Stomach smooth muscle (tissue), 2 donors: ENCODE measurements at regions not wholly inside any gene's neighbourhood (a gene's known extent, or its start where the extent isn't known, plus 50 kb on each side); places are given as distances from the start of the nearest gene placed in this dataset.

Source experiments
- H3K27ac ChIP-seq: one replicate; pipeline ENCODE4 v1.7.0; 2013; ENCODE audit warnings: mild to moderate bottlenecking, low read length, inconsistent platforms
- H3K27me3 ChIP-seq, 2 donors: one replicate each; pipeline ENCODE4 v1.7.0; 2013; ENCODE audit warnings: low read length in 2 of 2; ENCODE audit not compliant: insufficient read depth in 2 of 2, control insufficient read depth in 1 of 2
- H3K36me3 ChIP-seq, 2 donors: one replicate each; pipeline ENCODE4 v1.7.0; 2013; ENCODE audit warnings: low read length in 2 of 2; ENCODE audit not compliant: control insufficient read depth in 2 of 2, insufficient read depth in 2 of 2
- H3K4me1 ChIP-seq: one replicate; pipeline ENCODE4 v1.7.0; 2013; ENCODE audit warnings: low read length; ENCODE audit not compliant: control insufficient read depth, insufficient read depth
- H3K4me3 ChIP-seq, 2 donors: one replicate each; pipeline ENCODE4 v1.7.0; 2013; ENCODE audit warnings: low read length in 2 of 2
- H3K9ac ChIP-seq, 2 donors: one replicate each; pipeline ENCODE4 v1.7.0; 2013; ENCODE audit warnings: low read length in 2 of 2, mild to moderate bottlenecking in 1 of 2
- H3K9me3 ChIP-seq, 2 donors: one replicate each; pipeline ENCODE4 v1.7.0; 2013; ENCODE audit warnings: low read length in 2 of 2; ENCODE audit not compliant: control insufficient read depth in 2 of 2
- donor health status: healthy.
- donor health status: Pancreatic carcinoma.

DNA sequence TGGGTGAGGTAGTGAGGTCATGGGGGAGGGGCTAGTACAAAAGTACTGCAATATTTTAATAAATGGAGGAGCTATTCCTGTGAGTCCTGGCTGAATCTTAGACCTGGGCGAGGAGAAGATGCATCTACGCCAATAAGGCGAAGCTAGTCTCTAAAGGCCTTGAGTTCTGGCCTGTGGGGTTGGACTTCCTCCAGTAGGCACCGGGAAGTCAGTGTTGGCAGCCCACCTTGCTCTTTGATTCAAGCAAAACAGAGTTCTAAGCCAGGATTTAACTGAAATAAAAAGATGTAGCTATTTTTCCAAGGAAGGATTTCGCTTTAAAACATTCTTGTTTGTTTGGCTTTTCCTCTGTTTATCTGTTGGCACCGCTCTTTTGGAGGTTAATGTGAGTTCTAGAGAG is 244.6 kb downstream of the KIF4B start:
- H3K9ac ChIP-seq = no peak overlapping the region
- H3K27ac ChIP-seq = no peak overlapping the region
- no peaks in the 10 kb centered on the region for H3K27me3 ChIP-seq
- no peaks in the 10 kb centered on the region for H3K4me1 ChIP-seq
- no peak overlapping the region for H3K4me3 ChIP-seq
- H3K9me3 ChIP-seq = no peaks in the 10 kb centered on the region
- no peaks in the 10 kb centered on the region for H3K36me3 ChIP-seq

DNA sequence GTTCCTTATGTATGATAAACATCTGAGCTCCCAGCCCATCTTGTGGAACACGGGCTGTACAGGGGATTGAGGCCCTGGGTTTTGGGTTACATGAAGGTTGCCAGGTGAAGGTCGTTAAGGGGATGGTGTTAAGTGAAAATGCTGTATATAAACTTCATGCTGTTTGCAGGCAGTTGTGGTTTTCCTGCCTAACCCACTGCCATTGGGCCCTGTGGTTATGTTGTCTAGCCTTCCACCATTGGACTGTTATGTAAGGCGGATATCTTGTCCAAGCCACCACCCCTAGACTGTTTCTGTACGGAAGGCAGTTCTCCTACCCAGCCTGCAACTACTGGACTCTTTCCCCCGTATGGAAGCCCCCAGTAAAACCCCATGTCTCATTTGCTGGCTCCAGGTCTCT is 246.1 kb downstream of the KIF4B start:
- Histone ChIP-seq H3K27me3 (no peaks in the 10 kb centered on the region), H3K9me3 (no peaks in the 10 kb centered on the region), H3K9ac (no peak overlapping the region), H3K27ac (no peak overlapping the region), H3K4me1 (no peaks in the 10 kb centered on the region), H3K36me3 (no peaks in the 10 kb centered on the region), H3K4me3 (no peak overlapping the region)

DNA sequence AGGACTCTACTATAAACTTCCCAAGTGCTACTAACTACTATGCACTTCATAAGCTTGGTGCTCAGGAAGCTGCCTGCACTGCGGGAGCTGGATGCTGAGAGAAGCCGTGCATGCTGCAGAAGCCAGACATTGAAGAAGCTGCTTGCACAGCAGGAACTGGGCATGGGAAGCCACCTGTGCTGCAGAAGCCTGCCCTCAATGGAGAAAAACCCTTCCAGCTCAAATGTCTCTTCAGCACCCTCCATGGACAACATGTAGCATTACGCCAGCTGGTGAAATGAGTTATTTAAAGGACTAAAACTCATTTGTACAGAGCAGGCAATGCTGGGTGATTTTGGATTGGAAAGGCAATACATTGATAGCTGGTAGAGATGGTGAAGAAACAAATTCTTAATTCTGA is 247.2 kb downstream of the KIF4B start:
- Histone ChIP-seq H3K9ac (no peak overlapping the region), H3K27me3 (no peaks in the 10 kb centered on the region), H3K9me3 (no peaks in the 10 kb centered on the region), H3K4me1 (no peaks in the 10 kb centered on the region), H3K4me3 (no peak overlapping the region), H3K27ac (no peak overlapping the region), H3K36me3 (no peaks in the 10 kb centered on the region)

DNA sequence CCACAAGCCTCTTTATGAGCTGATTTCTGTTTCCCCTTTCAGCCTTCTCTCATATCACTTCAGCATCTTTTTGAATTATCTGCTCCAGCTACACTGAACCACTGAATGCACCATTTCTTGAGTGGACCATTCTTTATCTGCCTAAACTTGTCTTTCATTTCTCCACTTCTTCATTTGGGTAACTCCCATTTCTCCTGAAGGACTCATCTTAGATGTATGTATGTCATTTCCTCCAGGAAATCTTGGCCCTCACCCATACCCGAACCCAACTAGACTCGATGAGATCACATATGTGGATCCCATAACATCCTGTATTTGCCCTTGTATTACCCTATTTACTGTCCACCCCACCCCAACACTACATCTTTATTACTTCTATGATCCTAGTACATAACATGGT is 249.8 kb downstream of the KIF4B start:
- Histone ChIP-seq H3K9me3 (no peaks in the 10 kb centered on the region), H3K4me1 (no peaks in the 10 kb centered on the region), H3K9ac (no peak overlapping the region), H3K27me3 (no peaks in the 10 kb centered on the region), H3K36me3 (no peaks in the 10 kb centered on the region), H3K4me3 (no peak overlapping the region), H3K27ac (no peak overlapping the region)

DNA sequence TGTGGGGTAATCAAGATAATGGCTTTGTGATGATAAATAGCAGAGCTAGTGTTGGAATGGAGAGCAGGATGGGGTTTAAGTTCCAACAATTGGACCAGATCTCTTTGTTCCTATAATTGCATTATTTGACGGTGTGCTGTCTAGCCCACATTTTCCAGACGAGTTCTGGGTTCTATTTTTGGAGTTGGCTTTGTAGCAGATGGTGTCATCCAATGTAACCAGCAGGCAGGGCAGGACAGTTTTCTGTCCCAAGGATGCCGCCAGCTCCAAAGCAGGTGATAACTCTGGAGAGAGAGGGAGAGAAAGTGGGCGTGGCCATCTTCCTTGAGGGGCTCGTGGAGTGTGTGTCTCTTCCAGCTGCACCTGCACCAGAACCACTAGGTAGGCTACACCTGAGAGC is 251.3 kb downstream of the KIF4B start:
- H3K9me3 ChIP-seq = no peaks in the 10 kb centered on the region
- H3K36me3 ChIP-seq = no peaks in the 10 kb centered on the region
- no peak overlapping the region for H3K9ac ChIP-seq
- no peak overlapping the region for H3K4me3 ChIP-seq
- no peaks in the 10 kb centered on the region for H3K27me3 ChIP-seq
- H3K4me1 ChIP-seq = no peaks in the 10 kb centered on the region
- H3K27ac ChIP-seq = no peak overlapping the region

DNA sequence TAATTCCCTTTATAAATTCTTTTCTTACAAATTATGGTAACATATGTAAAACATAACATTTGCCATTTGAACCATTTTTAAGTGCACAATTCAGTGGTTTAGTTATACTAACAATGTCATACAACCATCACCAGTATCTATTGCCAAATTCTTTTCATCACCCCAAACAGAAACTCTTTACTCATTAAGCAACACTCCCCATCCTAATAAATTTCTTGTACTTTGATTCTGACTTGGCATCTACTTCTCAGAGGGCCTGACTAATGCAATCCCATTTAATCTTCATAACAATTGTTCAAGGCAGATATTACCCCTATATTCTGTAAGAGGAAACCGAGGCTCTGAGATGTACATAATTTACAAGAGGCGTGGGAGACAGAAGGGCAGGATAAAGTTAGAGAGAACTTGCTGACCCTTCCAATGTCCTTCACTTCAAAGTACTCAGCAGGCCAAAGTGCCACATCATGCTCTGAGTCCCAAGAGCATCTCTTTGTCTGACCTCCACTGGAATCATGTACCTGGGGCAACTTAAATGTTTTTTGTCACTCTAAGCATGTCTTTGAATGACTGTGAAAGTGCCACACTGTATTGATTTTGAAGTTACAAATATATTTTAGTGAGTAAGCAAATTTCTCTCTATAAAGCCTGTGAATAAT is 255.3 kb downstream of the KIF4B start:
- H3K9ac ChIP-seq = no peak overlapping the region
- H3K27me3 ChIP-seq = no peaks in the 10 kb centered on the region
- H3K4me1 ChIP-seq = no peaks in the 10 kb centered on the region
- H3K9me3 ChIP-seq = no peaks in the 10 kb centered on the region
- H3K27ac ChIP-seq = no peak overlapping the region
- H3K4me3 ChIP-seq = no peak overlapping the region
- H3K36me3 ChIP-seq = no peaks in the 10 kb centered on the region

DNA sequence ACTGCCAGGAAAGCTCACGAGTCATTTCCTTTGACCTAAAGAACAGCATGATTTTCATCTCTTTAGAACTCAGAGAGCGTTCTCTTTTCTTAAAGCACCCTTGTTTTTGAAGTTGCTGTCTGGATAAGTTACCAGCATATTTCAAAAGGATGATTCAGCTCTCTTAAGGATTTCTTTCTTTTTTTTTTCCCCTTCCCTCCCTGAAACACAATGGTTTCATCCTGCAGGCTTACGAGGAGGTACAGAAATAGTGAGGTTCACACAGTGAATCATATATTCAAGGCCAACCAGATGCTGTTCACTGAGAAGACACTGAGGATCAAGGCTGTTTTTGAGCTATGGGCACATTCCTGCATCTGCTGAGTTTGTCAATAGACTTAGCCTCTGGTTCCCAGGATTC is 257.2 kb downstream of the KIF4B start:
- no peak overlapping the region for H3K4me3 ChIP-seq
- no peaks in the 10 kb centered on the region for H3K36me3 ChIP-seq
- no peaks in the 10 kb centered on the region for H3K4me1 ChIP-seq
- no peak overlapping the region for H3K27ac ChIP-seq
- H3K27me3 ChIP-seq = no peaks in the 10 kb centered on the region
- H3K9ac ChIP-seq = no peak overlapping the region
- H3K9me3 ChIP-seq = no peaks in the 10 kb centered on the region

DNA sequence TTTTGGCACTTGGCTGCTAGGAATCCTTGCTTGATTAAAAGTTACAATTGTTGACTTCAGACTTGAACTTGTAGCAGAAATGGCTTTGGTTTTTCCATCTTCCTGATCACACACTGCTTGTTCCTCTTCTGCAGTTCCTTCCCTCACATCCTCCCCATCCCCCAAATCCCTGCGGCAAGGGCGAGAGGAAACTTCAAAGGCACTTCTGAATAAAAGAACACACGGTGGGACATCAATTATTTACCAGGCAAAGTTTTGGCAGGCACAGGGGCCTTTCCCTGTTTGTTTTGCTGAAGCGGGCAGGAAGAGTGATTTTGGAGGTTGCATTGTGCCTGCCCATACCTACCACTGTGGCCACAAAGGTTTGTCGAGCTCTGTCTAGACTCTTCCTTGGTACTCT is 260.9 kb downstream of the KIF4B start:
- no peaks in the 10 kb centered on the region for H3K4me1 ChIP-seq
- peaks cover 0 to 3% of the 10 kb centered on the region in 2 donors for H3K9me3 ChIP-seq
- H3K27ac ChIP-seq = no peak overlapping the region
- no peaks in the 10 kb centered on the region for H3K36me3 ChIP-seq
- H3K27me3 ChIP-seq = no peaks in the 10 kb centered on the region
- no peak overlapping the region for H3K4me3 ChIP-seq
- H3K9ac ChIP-seq = no peak overlapping the region

DNA sequence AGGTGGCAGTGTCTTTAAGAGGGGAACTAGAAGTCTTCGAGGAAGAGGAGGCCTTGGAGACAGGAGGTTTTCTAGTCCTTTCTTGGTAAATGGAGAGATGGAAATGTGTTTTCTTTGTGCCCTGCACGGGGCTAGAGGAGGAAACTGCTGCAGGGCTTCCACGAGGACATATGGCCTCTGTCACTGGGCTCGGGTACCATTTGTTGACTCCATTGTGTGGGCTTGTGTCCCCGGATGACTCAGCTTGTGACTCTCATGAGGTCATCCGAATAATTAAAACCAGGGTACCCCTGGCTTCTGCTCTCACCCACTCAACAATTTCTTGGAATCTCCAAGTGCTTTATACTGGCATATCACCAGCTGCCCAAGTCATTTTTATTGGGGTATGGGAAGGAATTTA is 261.7 kb downstream of the KIF4B start:
- no peaks in the 10 kb centered on the region for H3K36me3 ChIP-seq
- H3K4me3 ChIP-seq = no peak overlapping the region
- H3K9me3 ChIP-seq = peaks cover 0 to 3% of the 10 kb centered on the region in 2 donors
- H3K4me1 ChIP-seq = no peaks in the 10 kb centered on the region
- no peak overlapping the region for H3K9ac ChIP-seq
- H3K27ac ChIP-seq = no peak overlapping the region
- H3K27me3 ChIP-seq = no peaks in the 10 kb centered on the region

DNA sequence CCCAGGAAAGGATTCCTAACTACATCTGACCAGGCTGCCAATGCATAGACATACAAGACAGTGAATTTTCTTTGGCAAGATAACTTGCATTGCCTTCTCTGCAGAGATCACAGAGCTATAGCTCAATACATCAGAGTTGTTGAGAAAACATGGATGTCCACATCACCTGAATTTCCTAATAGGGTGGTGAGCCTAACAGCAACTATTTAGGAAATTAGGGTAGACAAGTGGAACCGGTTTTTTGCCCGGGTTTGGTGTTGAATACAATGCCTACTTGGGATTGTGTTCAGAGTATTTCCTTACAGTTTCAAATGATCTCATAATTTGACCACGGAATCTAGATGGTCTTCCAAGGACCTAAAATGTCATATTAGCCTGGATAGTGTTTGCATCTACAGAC is 262.7 kb downstream of the KIF4B start:
- Histone ChIP-seq H3K27me3 (no peaks in the 10 kb centered on the region), H3K36me3 (no peaks in the 10 kb centered on the region), H3K9me3 (peaks cover 0 to 3% of the 10 kb centered on the region in 2 donors), H3K4me3 (no peak overlapping the region), H3K4me1 (no peaks in the 10 kb centered on the region), H3K9ac (no peak overlapping the region), H3K27ac (no peak overlapping the region)

DNA sequence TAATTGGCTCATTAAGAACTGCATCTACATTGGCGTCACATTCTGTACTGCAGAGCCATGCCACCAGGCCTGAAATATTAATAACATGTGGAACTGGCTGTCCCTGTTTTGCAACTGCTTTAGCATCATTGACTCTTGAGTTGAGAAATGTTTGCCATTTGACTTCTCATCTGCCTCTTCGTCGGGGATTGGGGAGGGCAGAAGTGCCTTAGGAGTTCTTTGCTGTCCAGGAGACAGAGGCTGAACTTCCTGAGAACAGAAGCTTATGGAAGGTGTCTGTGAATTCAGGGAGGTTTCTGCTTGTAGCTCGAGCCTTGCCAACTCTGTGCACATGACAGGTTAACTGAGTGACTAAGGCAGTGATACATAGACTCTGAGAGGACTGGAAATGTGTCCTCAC is 265.0 kb downstream of the KIF4B start:
- H3K4me1 ChIP-seq = no peaks in the 10 kb centered on the region
- H3K4me3 ChIP-seq = no peak overlapping the region
- peaks cover 0 to 3% of the 10 kb centered on the region in 2 donors for H3K9me3 ChIP-seq
- H3K27me3 ChIP-seq = peaks cover 0 to 2% of the 10 kb centered on the region in 2 donors
- no peak overlapping the region for H3K9ac ChIP-seq
- no peaks in the 10 kb centered on the region for H3K36me3 ChIP-seq
- no peak overlapping the region for H3K27ac ChIP-seq
